K562 (cell line): ENCODE measurements at regions not wholly inside any gene's neighbourhood (a gene's known extent, or its start where the extent isn't known, plus 50 kb on each side); places are given as distances from the start of the nearest gene placed in this dataset.

ENCODE experiments used
- ATAC-seq: fragments of 200-7000 bp; cut with Tn5 transposase; 3 replicates; pipeline ENCODE4 v1.9.1; 2020; ENCODE audit warnings: moderate library complexity
- BruUV-seq: library from RNA; stranded (reverse); fragments of 400-500 nt; replicated peaks from 2 replicates; lab custom pipeline; 2021; lab: Mats Ljungman, UMichigan
- CTCF ChIA-PET: fragments of 300-600 bp; formaldehyde crosslinking; extraction: SDS; loops from one replicate; lab custom pipeline; 2021; ENCODE audit warnings: low intra/inter-chr PET ratio; lab: Yijun Ruan, JAX
- POLR2A ChIA-PET: fragments of 300-600, 350-650 bp; sonication (Branson Sonifier 250); formaldehyde crosslinking; extraction: SDS; loops from one replicate; lab custom pipeline; 2021; ENCODE audit warnings: antibody characterized with exemption, inconsistent platforms; lab: Yijun Ruan, JAX
- DNase-seq, 4 experiments: peaks; one replicate each; pipeline versions ENCODE4 v3.0.0 to v3.0.0-alpha.2; 2011 to 2018; ENCODE audit warnings: low spot score in 3 of 4, mixed read lengths in 3 of 4; ENCODE audit errors: extremely low read depth in 1 of 4
- FAIRE-seq: peaks from 2 replicates; lab custom pipeline; 2011; peaks lifted over from hg19 to GRCh38; lab: Jason Lieb, UNC
- H2AFZ ChIP-seq: 2 replicates; pipeline ENCODE4 v1.6.0; 2011; ENCODE audit warnings: low read depth, low read length, control low read depth, inconsistent platforms
- H3K27ac ChIP-seq: fragments of 200-600 bp; 3 replicates; pipeline ENCODE4 v1.8.0; 2011; ENCODE audit warnings: low read depth, mild to moderate bottlenecking, control low read depth, inconsistent platforms, low read length, moderate library complexity, mixed read lengths; ENCODE audit errors: extremely low read depth
- H3K27me3 ChIP-seq, 2 experiments: fragments of 300-600 bp in 1 of 2; 2 replicates in 1 of 2; 3 replicates in 1 of 2; pipeline versions ENCODE4 v1.6.0 to v1.8.0; 2011; ENCODE audit warnings: inconsistent platforms in 2 of 2, low read length in 2 of 2, mild to moderate bottlenecking in 1 of 2, mixed read lengths in 1 of 2, moderate library complexity in 1 of 2; ENCODE audit not compliant: control insufficient read depth in 2 of 2, insufficient read depth in 2 of 2
- H3K36me3 ChIP-seq: fragments of 300-600 bp; 3 replicates; pipeline ENCODE4 v1.8.0; 2011; ENCODE audit warnings: mild to moderate bottlenecking, low read length, inconsistent platforms; ENCODE audit not compliant: control insufficient read depth, insufficient read depth
- H3K4me1 ChIP-seq, 2 experiments: fragments of 200-600 bp in 1 of 2; replicated peaks in 1 of 2; 2 replicates in 1 of 2; 3 replicates in 1 of 2; pipeline versions ENCODE4 v1.5.1 to v1.8.0; 2011; ENCODE audit warnings: inconsistent platforms in 2 of 2, low read length in 2 of 2, mild to moderate bottlenecking in 1 of 2, mixed read lengths in 1 of 2, moderate library complexity in 1 of 2; ENCODE audit not compliant: control insufficient read depth in 2 of 2, insufficient read depth in 2 of 2
- H3K4me2 ChIP-seq: 2 replicates; pipeline ENCODE4 v1.6.1; 2011; ENCODE audit warnings: low read length, control low read depth, inconsistent platforms, mixed read lengths; ENCODE audit not compliant: insufficient read depth
- H3K4me3 ChIP-seq: fragments of 200-600 bp; sonication (generic), shearing (Covaris generic); 2 replicates; pipeline ENCODE4 v1.5.1; 2016; ENCODE audit warnings: control low read depth, inconsistent platforms
- H3K79me2 ChIP-seq: fragments of 200-600 bp; 3 replicates; pipeline ENCODE4 v1.8.0; 2011; ENCODE audit warnings: low read length, inconsistent platforms; ENCODE audit not compliant: control insufficient read depth, insufficient read depth
- H3K9ac ChIP-seq, 2 experiments: 2 replicates each; pipeline versions ENCODE4 v1.6.0 to v1.6.1; 2011; ENCODE audit warnings: low read depth in 2 of 2, low read length in 2 of 2, control low read depth in 1 of 2, inconsistent platforms in 1 of 2, mild to moderate bottlenecking in 1 of 2, mixed read lengths in 1 of 2; ENCODE audit not compliant: insufficient read depth in 1 of 2
- H3K9me1 ChIP-seq: one replicate; pipeline ENCODE4 v1.6.0; 2011; ENCODE audit warnings: inconsistent platforms, mild to moderate bottlenecking, low read length, moderate library complexity; ENCODE audit not compliant: control insufficient read depth, insufficient read depth
- H3K9me3 ChIP-seq: replicated peaks from 2 replicates; pipeline ENCODE4 v1.5.1; 2011; ENCODE audit warnings: low read depth, low read length, inconsistent platforms; ENCODE audit not compliant: control insufficient read depth, insufficient read depth
- H4K20me1 ChIP-seq: replicated peaks from 2 replicates; pipeline ENCODE4 v1.6.1; 2011; ENCODE audit warnings: low read length, inconsistent platforms, mixed read lengths; ENCODE audit not compliant: control insufficient read depth, insufficient read depth
- CAMTA2 ChIP-seq: fragments of 250-450 bp; sonication (Bioruptor Pico); conservative IDR thresholded peaks from 2 replicates; pipeline ENCODE4 v1.5.1; 2022
- FOXM1 ChIP-seq, 2 experiments: fragments of 450-650 bp in 1 of 2; sonication (generic) in 1 of 2; formaldehyde crosslinking in 1 of 2; IDR thresholded peaks; 2 replicates each; pipeline versions ENCODE4 v1.6.1 to v1.9.0; 2017 to 2022; ENCODE audit warnings: low read depth in 2 of 2, mild to moderate bottlenecking in 2 of 2, missing genetic modification reagents in 1 of 2, moderate library complexity in 1 of 2
- ILK ChIP-seq: fragments of 450-650 bp; IDR thresholded peaks from 2 replicates; pipeline ENCODE4 v1.6.1; 2016; ENCODE audit warnings: missing genetic modification characterization, low read depth, mild to moderate bottlenecking, missing compliant biosample characterization, moderate library complexity, borderline replicate concordance
- POU5F1 ChIP-seq: fragments of 150-350 bp; IDR thresholded peaks from 2 replicates; pipeline ENCODE4 v1.6.1; 2014; ENCODE audit warnings: borderline replicate concordance, low read length, low read depth, mild to moderate bottlenecking; ENCODE audit not compliant: partially characterized antibody
- SMAD4 ChIP-seq: fragments of 250-450 bp; sonication (Bioruptor Pico); conservative IDR thresholded peaks from 2 replicates; pipeline ENCODE4 v1.8.0; 2021; ENCODE audit warnings: inconsistent platforms, mild to moderate bottlenecking, moderate library complexity
- ZNF212 ChIP-seq: fragments of 450-650 bp; formaldehyde crosslinking; IDR thresholded peaks from 2 replicates; pipeline ENCODE4 v1.4.0; 2020; ENCODE audit warnings: mild to moderate bottlenecking
- WGBS: fragments of 100-300 bp; shearing (Covaris generic); methylation state at CpG from one replicate; pipeline ENCODE4 v1.1.6; 2016; ENCODE audit warnings: low coverage, mixed read lengths; ENCODE audit not compliant: insufficient coverage; ENCODE audit errors: missing lambda C conversion rate; 5-methylcytosine and 5-hydroxymethylcytosine counted together
- in situ Hi-C: fragments of 300-500 bp; cut with MboI; formaldehyde crosslinking; loops from 4 replicates; pipeline ENCODE4 v1.15.0; 2018; ENCODE audit warnings: inconsistent platforms, mixed read lengths
- intact Hi-C: fragments of 100-400 bp; cut with micrococcal nuclease; formaldehyde crosslinking; loops from 2 replicates; pipeline ENCODE4 v1.14.2; 2022
- TF ChIP-seq, protein P1 (sequence below): sonication (generic); formaldehyde crosslinking; IDR thresholded peaks from 2 replicates; pipeline ENCODE4 v1.8.0; 2023; ENCODE audit warnings: mild to moderate bottlenecking, missing genetic modification reagents
- TF ChIP-seq, protein P2 (sequence below): fragments of 450-650 bp; IDR thresholded peaks from 2 replicates; pipeline ENCODE4 v1.6.1; 2016
- TF ChIP-seq, protein P3 (sequence below): fragments of 450-650 bp; IDR thresholded peaks from 2 replicates; pipeline ENCODE4 v1.6.1; 2016; ENCODE audit warnings: low read depth
- TF ChIP-seq, protein P4 (sequence below): fragments of 450-650 bp; IDR thresholded peaks from 2 replicates; pipeline ENCODE4 v1.6.1; 2016; ENCODE audit warnings: antibody characterized with exemption

DNA sequence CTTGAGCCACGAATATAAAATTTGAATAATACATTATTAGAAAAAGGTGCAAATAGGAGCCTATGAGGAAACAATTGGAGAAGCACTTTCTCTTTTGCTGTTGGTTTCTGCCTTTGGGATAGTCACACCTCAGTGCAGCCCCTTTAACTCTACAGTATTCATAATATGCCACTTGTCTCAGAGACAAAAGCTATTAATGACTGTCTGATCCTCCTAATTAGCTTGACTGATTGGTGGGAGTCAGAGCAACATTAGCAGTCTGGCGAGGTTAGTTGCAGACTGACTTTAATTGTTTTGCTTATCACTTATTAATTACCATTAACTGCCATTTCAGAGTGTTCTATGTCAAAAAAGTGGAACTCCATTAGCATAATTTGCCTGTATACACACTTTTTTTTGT lies 225.0 kb upstream of the ARHGEF26 start:
- BruUV-seq, result no TSS peak
- FAIRE-seq (no peak), ATAC-seq (no peak), DNase-seq (no peak)
- H3K4me2 ChIP-seq, result no peak overlapping the region
- no peak overlapping the region for H3K9ac ChIP-seq
- intact Hi-C loops (no loop called here), in situ Hi-C loops (no loop called here)
- H4K20me1 ChIP-seq, result no peaks in the 10 kb centered on the region
- no peaks in the 10 kb centered on the region for H3K9me3 ChIP-seq
- 0% methylated on average over 2 of the region's 2 CpGs for WGBS
- no peaks in the 10 kb centered on the region for H3K4me1 ChIP-seq
- H3K4me3 ChIP-seq, result no peak overlapping the region
- H2AFZ ChIP-seq, result no peak overlapping the region
- H3K79me2 ChIP-seq, result no peaks in the 10 kb centered on the region
- no peak overlapping the region for H3K27ac ChIP-seq
- POLR2A ChIA-PET, result interaction anchor here (0.6 kb wide), 1 partner anchor 96 kb away, joined by 3 read pairs; no protein-coding TSS in a partner anchor
- no peaks in the 10 kb centered on the region for H3K9me1 ChIP-seq
- no peaks in the 10 kb centered on the region for H3K36me3 ChIP-seq
- no peaks in the 10 kb centered on the region for H3K27me3 ChIP-seq
- CTCF ChIA-PET, result no interaction called here
- no peak for TF ChIP-seq ILK
- TF ChIP-seq, protein P1, sequence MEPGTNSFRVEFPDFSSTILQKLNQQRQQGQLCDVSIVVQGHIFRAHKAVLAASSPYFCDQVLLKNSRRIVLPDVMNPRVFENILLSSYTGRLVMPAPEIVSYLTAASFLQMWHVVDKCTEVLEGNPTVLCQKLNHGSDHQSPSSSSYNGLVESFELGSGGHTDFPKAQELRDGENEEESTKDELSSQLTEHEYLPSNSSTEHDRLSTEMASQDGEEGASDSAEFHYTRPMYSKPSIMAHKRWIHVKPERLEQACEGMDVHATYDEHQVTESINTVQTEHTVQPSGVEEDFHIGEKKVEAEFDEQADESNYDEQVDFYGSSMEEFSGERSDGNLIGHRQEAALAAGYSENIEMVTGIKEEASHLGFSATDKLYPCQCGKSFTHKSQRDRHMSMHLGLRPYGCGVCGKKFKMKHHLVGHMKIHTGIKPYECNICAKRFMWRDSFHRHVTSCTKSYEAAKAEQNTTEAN (CRISPR knock-in tag), result no peak
- no peak for TF ChIP-seq SMAD4 (CRISPR knock-in tag)
- no peak for TF ChIP-seq ZNF212 (CRISPR knock-in tag)
- TF ChIP-seq FOXM1 (IDR thresholded peaks at IDR 0.05; ENCODE audit: low read depth), result no peak
- no peak for TF ChIP-seq FOXM1 (CRISPR knock-in tag; IDR thresholded peaks at IDR 0.05; ENCODE audit: low read depth)
- TF ChIP-seq, protein P2, sequence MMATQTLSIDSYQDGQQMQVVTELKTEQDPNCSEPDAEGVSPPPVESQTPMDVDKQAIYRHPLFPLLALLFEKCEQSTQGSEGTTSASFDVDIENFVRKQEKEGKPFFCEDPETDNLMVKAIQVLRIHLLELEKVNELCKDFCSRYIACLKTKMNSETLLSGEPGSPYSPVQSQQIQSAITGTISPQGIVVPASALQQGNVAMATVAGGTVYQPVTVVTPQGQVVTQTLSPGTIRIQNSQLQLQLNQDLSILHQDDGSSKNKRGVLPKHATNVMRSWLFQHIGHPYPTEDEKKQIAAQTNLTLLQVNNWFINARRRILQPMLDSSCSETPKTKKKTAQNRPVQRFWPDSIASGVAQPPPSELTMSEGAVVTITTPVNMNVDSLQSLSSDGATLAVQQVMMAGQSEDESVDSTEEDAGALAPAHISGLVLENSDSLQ, result no peak
- TF ChIP-seq, protein P3, sequence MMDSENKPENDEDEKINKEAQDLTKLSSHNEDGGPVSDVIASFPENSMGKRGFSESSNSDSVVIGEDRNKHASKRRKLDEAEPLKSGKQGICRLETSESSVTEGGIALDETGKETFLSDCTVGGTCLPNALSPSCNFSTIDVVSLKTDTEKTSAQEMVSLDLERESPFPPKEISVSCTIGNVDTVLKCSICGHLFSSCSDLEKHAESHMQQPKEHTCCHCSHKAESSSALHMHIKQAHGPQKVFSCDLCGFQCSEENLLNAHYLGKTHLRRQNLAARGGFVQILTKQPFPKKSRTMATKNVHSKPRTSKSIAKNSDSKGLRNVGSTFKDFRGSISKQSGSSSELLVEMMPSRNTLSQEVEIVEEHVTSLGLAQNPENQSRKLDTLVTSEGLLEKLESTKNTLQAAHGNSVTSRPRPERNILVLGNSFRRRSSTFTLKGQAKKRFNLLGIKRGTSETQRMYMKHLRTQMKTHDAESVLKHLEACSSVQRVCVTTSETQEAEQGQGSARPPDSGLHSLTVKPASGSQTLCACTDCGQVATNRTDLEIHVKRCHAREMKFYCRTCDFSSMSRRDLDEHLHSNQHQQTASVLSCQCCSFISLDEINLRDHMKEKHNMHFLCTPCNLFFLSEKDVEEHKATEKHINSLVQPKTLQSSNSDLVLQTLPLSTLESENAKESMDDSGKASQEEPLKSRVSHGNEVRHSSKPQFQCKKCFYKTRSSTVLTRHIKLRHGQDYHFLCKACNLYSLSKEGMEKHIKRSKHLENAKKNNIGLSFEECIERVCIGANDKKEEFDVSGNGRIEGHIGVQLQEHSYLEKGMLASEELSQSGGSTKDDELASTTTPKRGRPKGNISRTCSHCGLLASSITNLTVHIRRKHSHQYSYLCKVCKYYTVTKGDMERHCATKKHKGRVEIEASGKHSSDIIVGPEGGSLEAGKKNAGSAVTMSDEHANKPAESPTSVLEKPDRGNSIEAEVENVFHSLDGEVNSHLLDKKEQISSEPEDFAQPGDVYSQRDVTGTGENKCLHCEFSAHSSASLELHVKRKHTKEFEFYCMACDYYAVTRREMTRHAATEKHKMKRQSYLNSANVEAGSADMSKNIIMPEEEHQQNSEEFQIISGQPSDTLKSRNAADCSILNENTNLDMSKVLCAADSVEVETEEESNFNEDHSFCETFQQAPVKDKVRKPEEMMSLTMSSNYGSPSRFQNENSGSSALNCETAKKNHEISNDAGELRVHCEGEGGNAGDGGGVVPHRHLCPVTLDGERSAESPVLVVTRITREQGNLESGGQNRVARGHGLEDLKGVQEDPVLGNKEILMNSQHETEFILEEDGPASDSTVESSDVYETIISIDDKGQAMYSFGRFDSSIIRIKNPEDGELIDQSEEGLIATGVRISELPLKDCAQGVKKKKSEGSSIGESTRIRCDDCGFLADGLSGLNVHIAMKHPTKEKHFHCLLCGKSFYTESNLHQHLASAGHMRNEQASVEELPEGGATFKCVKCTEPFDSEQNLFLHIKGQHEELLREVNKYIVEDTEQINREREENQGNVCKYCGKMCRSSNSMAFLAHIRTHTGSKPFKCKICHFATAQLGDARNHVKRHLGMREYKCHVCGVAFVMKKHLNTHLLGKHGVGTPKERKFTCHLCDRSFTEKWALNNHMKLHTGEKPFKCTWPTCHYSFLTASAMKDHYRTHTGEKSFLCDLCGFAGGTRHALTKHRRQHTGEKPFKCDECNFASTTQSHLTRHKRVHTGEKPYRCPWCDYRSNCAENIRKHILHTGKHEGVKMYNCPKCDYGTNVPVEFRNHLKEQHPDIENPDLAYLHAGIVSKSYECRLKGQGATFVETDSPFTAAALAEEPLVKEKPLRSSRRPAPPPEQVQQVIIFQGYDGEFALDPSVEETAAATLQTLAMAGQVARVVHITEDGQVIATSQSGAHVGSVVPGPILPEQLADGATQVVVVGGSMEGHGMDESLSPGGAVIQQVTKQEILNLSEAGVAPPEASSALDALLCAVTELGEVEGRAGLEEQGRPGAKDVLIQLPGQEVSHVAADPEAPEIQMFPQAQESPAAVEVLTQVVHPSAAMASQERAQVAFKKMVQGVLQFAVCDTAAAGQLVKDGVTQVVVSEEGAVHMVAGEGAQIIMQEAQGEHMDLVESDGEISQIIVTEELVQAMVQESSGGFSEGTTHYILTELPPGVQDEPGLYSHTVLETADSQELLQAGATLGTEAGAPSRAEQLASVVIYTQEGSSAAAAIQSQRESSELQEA, result no peak
- TF ChIP-seq CAMTA2 (CRISPR knock-in tag), result no peak
- no peak for TF ChIP-seq POU5F1
- TF ChIP-seq, protein P4, sequence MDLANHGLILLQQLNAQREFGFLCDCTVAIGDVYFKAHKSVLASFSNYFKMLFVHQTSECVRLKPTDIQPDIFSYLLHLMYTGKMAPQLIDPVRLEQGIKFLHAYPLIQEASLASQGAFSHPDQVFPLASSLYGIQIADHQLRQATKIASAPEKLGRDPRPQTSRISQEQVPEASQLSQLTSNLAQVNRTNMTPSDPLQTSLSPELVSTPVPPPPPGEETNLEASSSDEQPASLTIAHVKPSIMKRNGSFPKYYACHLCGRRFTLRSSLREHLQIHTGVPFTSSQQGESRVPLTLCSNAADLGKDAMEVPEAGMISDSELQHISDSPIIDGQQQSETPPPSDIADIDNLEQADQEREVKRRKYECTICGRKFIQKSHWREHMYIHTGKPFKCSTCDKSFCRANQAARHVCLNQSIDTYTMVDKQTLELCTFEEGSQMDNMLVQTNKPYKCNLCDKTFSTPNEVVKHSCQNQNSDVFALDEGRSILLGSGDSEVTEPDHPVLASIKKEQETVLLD, result no peak
